G401 (cell line): ENCODE measurements at regions not wholly inside any gene's neighbourhood (a gene's known extent, or its start where the extent isn't known, plus 50 kb on each side); places are given as distances from the start of the nearest gene placed in this dataset.
"Not testable (repeated sequence)": the region's sequence is repeated elsewhere in the genome, so short reads cannot be mapped to it uniquely, and the experiment has no call there.

Experiments used
- DNase-seq: peaks from one replicate; pipeline ENCODE4 v3.0.0-alpha.2; 2015; ENCODE audit warnings: low spot score
- in situ Hi-C: cut with HindIII; loops from 2 replicates; pipeline ENCODE4 v1.10.0; 2016; ENCODE audit warnings: low sequenced_read_pairs, mixed read lengths

DNA sequence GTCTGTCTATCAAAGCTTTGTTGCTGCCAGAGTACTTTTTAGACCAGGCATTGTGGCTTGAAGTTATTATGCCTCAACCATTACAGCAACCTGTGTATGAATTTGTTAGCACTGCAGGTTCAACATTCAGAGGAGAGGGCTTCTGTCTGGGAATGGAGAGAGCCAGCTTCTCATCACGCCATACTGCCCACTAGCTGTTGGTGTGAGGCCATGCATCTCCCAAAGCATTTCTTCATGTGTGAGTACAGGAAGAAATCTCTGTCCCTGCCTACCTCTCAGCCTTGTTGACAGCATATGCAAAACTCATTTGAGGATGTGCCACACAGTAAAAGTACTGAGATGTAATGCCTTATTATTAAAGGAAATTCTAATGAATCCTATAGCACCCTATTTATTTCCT lies 76.9 kb upstream of the PPARGC1A start:
- in situ Hi-C loops = no loop called here
- DNase-seq = no peak

DNA sequence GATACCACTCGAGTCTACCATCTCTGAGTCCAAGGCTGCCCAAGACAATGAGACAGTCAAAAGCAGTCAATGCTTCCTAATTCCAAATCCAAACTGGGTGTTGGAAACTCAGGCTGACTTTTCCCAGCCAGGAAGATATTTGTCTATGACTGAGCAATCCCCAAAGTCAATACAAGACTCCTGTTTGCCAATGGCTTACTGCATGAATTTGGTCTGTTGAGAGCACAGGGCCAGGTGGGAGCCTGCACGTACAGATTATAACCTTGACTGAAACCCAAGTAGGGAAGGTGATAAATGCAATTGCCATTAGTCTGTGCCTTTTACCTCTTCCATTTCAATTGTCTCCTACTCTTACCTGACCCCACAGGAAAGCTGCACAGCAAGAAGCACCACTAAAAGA lies 72.6 kb upstream of the PPARGC1A start:
- in situ Hi-C loops = no loop called here
- DNase-seq = no peak

DNA sequence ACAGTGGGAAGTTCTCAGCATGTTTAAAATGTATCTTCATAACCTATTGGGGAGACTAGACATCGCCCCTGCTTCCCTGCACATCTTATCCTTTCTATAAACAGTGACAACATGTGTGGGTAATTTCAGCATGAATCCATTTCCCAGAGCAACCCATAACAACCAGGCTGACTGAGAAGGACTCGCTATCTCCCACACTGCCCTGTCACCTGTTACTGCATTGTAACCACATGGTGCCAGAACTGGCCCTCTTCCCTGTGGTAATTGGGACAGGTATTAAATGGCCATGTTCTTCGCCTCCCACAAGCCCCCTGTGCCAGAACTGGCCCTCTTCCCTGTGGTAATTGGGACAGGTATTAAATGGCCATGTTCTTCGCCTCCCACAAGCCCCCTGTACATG lies 71.5 kb upstream of the PPARGC1A start:
- in situ Hi-C loops, DNase-seq: not testable (repeated sequence)

DNA sequence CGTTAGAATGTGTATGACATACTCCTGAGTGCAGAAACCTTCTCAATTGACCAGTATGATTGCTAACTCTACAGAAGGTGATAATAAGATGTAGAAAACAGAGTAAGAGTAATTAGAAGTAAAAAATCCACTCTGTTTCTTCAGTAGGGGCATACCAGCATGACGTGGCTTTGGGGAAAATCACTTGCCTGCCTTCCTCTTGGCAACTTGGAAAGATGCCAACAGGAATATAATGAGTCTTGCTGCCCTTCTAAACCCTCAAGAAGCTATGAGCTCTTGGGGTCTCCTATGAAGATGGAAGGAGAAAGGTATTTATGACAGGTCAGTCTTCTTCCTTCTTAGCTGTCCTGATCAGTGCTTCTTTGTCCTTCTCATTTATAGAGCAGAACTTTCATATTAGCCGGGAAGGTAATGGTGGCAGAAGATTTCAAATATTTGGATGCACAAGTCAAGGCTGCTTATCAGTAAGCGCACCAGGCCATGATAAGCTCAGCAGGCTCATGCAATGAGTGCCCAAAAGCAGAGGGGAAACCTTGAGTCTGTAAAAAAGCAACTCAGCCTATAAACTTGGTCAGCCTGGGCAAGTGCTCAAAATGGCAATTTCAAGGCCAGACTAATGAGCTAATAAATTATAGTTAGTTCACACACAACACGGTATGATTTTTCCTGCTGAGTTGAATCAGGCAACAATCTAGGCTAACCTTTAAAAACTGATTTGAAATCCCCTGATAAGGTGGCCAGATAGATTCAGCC lies 69.7 kb upstream of the PPARGC1A start:
- in situ Hi-C loops = no loop called here
- DNase-seq = peak; percentile 24

DNA sequence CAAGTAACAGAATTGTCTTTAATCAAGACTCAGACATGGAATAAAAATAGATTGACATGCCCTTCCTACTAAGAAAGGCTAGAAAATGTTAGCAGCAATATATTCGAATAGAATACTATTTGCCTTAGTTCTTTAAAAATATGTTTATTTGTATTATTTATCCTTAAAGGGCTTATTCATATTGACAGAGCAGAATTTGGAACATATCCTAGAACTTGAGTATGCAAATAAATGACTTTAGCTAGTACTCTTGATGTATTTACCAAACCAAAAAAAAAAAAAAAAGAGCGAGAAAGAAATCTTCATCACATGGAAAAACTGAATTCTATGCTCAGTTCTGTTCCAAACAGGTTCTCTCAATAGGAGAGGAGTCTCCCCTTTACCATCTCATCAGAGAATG lies 68.9 kb upstream of the PPARGC1A start:
- in situ Hi-C loops = no loop called here
- no peak for DNase-seq

DNA sequence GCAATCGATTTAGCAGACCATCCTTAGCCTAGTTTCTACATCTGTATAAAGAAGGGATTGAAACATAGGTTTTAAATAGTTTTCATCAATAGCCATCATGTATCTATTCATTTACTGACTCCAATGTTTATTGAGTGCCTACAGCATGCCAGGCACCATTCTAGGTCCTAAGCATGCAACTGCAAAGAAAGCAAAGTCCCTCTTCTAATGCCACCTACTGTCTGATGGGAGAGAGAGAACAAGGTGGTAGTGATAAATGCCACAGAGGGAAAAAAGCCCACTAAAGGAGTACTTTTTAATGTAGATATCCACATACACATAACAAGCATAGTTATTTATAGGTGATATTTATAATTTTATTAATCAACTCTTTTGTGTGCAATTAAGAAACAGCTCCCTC lies 67.6 kb upstream of the PPARGC1A start:
- DNase-seq = no peak

DNA sequence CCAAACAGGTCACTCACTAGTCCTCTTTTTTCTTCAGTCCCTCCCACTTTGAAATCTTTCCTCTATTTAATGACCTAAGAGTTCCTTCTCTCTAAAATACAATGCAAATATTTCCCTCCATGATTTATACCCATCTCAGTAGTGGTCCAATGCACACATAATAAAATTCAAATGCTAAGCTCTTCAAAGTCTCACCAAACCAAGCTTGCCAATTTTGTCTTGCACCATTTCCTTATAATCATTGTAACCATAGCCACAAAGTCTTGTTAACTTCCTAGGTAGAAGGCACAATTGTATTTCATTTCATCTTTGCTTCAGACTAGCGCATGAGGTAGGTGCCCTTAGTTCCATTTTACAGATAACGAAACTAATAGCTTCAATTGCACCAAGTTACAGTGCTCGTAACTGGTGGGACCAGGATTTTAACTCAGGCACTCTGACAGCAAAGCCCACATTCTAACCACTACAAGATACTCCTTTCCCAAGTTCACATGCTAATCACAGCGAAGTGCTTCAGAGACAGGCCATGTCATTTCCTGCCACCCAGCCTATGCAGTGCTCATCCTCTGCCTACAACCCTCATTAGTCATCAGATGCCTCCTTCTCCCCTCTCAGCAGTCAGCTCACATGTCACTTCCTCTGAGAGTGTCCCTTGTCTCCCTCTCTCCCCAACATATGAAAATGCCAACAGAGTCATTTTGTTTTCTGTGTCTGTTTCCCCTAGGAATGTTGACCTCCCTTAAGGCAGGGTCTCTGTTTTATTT lies 66.9 kb upstream of the PPARGC1A start:
- no peak for DNase-seq
- in situ Hi-C loops = no loop called here

More for the DNA sequence above, 67.6 kb upstream of the PPARGC1A start:
- in situ Hi-C loops = no loop called here

DNA sequence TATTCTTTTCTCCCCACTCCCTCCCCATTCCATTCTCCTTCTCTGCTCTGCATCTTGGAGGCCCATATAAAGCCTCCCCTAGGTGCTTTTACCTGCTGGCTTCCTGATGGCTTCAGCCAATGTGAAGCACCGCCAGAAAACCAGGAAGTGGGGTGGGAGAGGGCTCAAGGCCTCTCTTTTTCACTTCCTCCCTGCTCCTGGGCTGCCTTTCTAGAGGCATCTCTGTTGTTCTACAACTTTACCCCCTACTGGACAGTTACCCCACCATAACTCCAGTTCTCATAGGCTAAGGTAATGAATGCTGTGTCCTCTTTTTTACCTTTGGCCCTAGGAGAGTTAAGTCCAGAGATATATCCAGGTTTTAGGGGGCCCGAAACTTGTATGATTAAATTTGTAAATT lies 62.4 kb upstream of the PPARGC1A start:
- in situ Hi-C loops = no loop called here
- DNase-seq = no peak

DNA sequence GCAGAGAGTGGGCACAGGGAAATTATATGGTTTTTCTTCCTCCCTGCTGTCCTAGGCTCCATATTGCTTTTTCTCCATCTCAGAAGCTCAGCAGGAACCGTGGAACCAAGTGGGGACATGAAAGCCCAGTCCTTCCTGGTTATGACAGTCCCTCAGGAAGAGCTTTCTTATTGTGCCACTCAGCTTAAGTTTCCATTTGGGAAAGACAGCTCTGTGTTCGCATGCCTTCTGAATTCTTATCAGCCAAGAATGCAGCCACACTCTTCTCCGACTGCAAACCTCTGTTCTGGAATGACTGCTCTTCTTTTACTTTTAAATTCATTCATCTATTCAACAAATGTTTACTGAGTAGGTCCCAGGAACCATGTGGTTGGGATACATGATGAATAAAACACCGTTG lies 58.0 kb upstream of the PPARGC1A start:
- no peak for DNase-seq
- in situ Hi-C loops = no loop called here

DNA sequence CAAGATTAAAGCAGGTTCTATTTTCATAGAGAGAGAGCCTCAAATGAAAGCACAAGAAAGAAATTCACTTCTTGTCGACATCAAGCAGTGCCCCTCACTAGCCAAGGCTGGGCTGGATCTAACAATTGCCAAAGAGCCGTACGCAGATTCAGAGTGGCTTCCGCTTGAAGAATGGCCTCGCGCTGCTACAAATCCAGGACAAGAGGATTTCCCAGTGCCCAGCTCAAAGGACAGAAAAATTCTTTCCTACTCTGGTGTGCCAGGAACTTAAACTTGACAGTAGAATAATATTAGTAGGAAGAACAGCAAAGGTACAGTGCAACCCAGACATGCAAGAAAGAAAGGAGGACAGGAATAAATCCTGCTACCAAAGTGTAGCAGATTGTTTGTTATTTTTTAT lies 56.5 kb upstream of the PPARGC1A start:
- in situ Hi-C loops = no loop called here
- no peak for DNase-seq

DNA sequence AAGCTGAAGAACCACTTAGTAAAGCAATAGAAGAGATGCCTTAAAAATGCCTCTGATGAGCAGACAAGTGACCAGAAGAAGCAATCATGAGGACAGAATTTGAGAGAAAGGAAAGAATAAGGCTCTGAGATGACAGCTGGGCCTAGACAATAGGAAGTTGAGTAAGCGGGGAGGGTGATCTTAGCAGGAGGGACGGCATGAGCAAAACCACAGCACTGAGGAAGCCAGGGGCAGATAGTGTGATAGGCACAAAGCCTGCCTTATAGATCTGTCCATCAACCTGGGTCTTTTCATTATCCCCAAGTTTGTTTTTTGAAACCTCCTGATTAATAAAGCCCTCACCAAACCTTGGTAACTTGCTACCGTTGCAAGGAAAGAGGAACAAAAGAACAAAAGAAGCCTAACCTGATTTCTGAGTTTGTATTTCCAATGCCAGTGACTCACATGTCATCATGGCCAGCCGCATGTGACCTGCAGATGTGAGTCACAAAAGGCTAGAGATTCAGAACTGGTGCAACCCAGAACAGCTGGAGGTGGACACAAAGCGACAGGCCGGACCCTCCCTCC lies 55.7 kb upstream of the PPARGC1A start:
- in situ Hi-C loops = no loop called here
- no peak for DNase-seq

DNA sequence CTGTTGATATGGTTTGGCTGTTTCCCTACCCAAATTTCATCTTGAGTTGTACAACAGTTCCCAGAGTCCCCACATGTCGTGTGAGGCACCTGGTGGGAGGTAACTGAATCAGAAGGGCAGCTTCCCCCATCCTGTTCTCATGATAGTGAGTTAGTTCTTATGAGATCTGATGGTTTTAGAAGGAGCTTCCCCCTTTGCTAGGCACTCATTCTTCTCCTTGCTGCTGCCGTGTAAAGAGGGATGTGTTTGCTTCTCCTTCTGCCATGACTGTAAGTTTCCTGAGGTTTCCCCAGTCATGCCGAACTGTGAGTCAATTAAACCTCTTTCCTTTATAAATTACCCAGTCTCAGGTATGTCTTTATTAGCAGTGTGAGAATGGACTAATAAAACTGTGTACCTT lies 54.7 kb upstream of the PPARGC1A start:
- in situ Hi-C loops, DNase-seq: not testable (repeated sequence)

DNA sequence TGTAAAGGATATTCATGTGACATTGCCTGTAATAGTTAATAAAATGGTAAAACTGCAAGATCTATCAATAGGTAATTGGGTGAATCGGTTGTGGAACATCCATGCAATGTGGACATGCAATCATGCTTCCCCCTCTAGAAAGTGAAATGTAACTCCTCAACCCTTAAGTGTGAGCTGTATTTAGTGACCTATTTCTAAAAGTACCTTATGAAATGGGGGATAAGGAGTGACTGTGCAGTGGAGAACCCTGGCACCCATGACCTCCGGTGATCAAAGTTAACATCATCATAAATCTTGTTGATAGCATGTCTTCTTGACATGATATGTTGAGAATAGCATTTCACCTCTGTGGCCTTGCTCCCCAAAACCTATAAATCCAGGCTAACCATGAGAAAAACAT lies 53.6 kb upstream of the PPARGC1A start:
- DNase-seq = no peak
- in situ Hi-C loops = no loop called here

DNA sequence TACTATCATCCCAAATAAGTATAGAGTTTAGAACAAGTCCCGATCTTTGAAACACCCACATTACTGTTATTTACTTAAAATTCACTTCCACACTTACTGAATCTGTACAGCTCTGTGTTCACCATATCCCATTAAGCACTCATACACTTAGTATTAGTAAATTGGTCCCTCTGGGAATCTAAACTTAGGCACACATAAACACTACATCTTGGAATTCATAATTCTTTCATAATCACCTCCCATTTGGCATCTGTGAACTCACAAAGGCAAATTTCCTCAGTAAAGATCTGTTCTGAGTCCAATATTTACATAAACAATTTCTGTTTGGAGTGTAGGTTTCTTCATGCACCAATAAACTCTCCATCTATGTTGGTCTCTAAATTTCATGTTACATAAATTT lies 52.6 kb upstream of the PPARGC1A start:
- DNase-seq = no peak
- in situ Hi-C loops = no loop called here
